IMR-90 (cell line): ENCODE measurements at regions not wholly inside any gene's neighbourhood (a gene's known extent, or its start where the extent isn't known, plus 50 kb on each side); places are given as distances from the start of the nearest gene placed in this dataset.

Experiments
- BHLHE40 ChIP-seq: fragments of 150-350 bp; IDR thresholded peaks from 2 replicates; pipeline ENCODE4 v1.6.1; 2016; ENCODE audit warnings: mild to moderate bottlenecking, low read depth, low read length
- CTCF ChIP-seq: conservative IDR thresholded peaks from 2 replicates; pipeline ENCODE4 v1.5.1; 2012; ENCODE audit warnings: mild to moderate bottlenecking, low read depth, low read length, improper control_type of control experiment
- ELK1 ChIP-seq: fragments of 150-350 bp; IDR thresholded peaks from 2 replicates; pipeline ENCODE4 v1.6.1; 2016; ENCODE audit warnings: low read depth, mild to moderate bottlenecking, low read length, moderate library complexity, borderline replicate concordance
- FOS ChIP-seq: fragments of 150-350 bp; IDR thresholded peaks from 2 replicates; pipeline ENCODE4 v1.6.1; 2016; ENCODE audit warnings: low read depth, low read length
- MAFK ChIP-seq: IDR thresholded peaks from 2 replicates; pipeline ENCODE4 v1.6.1; 2012; ENCODE audit warnings: low read depth, low read length, improper control_type of control experiment
- MXI1 ChIP-seq: IDR thresholded peaks from 2 replicates; pipeline ENCODE4 v1.6.1; 2012; ENCODE audit warnings: low read depth, mild to moderate bottlenecking, low read length, moderate library complexity, borderline replicate concordance
- NFE2L2 ChIP-seq: fragments of 150-350 bp; IDR thresholded peaks from 2 replicates; pipeline ENCODE4 v1.6.1; 2016; ENCODE audit warnings: low read depth, mild to moderate bottlenecking, low read length
- POLR2A ChIP-seq: IDR thresholded peaks from 2 replicates; pipeline ENCODE4 v1.6.1; 2012; ENCODE audit warnings: mild to moderate bottlenecking, low read depth, low read length
- RAD21 ChIP-seq: IDR thresholded peaks from 2 replicates; pipeline ENCODE4 v1.6.1; 2012; ENCODE audit warnings: low read length, improper control_type of control experiment
- SMC3 ChIP-seq: fragments of 150-350 bp; IDR thresholded peaks from 2 replicates; pipeline ENCODE4 v1.6.1; 2016; ENCODE audit warnings: low read depth, mild to moderate bottlenecking, antibody characterized with exemption, low read length, moderate library complexity
- TF ChIP-seq, protein P1 (sequence below): fragments of 150-350 bp; IDR thresholded peaks from 2 replicates; pipeline ENCODE4 v1.6.1; 2017; ENCODE audit warnings: mild to moderate bottlenecking, antibody characterized with exemption, low read length, low read depth

GRCh38 chr10:117690359-117690758 is 147.8 kb downstream of the EMX2 start:
- TF ChIP-seq CTCF (no peak), POLR2A (no peak), RAD21 (no peak), MXI1 (no peak), MAFK (no peak), BHLHE40 (no peak), SMC3 (no peak), FOS (no peak), ELK1 (no peak), NFE2L2 (no peak)
- TF ChIP-seq, protein P1, sequence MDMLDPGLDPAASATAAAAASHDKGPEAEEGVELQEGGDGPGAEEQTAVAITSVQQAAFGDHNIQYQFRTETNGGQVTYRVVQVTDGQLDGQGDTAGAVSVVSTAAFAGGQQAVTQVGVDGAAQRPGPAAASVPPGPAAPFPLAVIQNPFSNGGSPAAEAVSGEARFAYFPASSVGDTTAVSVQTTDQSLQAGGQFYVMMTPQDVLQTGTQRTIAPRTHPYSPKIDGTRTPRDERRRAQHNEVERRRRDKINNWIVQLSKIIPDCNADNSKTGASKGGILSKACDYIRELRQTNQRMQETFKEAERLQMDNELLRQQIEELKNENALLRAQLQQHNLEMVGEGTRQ = no peak
